ENCODE measurements at regions not wholly inside any gene's neighbourhood (a gene's known extent, or its start where the extent isn't known, plus 50 kb on each side); places are given as distances from the start of the nearest gene placed in this dataset.

- Mint-ChIP-seq H3K36me3 (ENCODE audit: insufficient read depth in 1 of 3, low read depth in 3 of 3) (no peaks in the 10 kb centered on the region), H3K9me3 (no peaks in the 10 kb centered on the region), H3K27ac (no peak overlapping the region), H3K4me3 (no peak overlapping the region), H3K27me3 (ENCODE audit: low read depth) (no peaks in the 10 kb centered on the region), H3K4me1 (peaks cover 2 to 9% of the 10 kb centered on the region in 2 experiments; a peak in 2 of 4 replicates)
- peak; percentile 84 for TF ChIP-seq CTCF (conservative IDR thresholded peaks at IDR 0.05)
- H3K4ac ChIP-seq (ENCODE audit: low read depth, low read length), result no peak overlapping the region
- H4K20me1 ChIP-seq (ENCODE audit: control insufficient read depth, insufficient read depth, insufficient read length), result no peaks in the 10 kb centered on the region
- H3K4me1 ChIP-seq (ENCODE audit: insufficient read depth, low read length), result no peaks in the 10 kb centered on the region; the same call in 1 of the 2 replicates
- H3K18ac ChIP-seq (ENCODE audit: insufficient read length, low read depth, low read length), result no peak overlapping the region
- no peak overlapping the region for H2BK5ac ChIP-seq (ENCODE audit: insufficient read length, low read length)
- no peak overlapping the region for H3K9ac ChIP-seq (ENCODE audit: extremely low read depth, insufficient read length, low read length)
- no peak overlapping the region for H3K4me2 ChIP-seq (ENCODE audit: insufficient read depth, insufficient read length, low read length)
- no peaks in the 10 kb centered on the region for H3K79me2 ChIP-seq (ENCODE audit: insufficient read depth, low read length)
- H3K56ac ChIP-seq (ENCODE audit: insufficient read length, low read depth, low read length), result no peak overlapping the region
- no peaks in the 10 kb centered on the region for H3K23me2 ChIP-seq (ENCODE audit: insufficient read length, low read depth, low read length, poor library complexity, severe bottlenecking)
- H2AFZ ChIP-seq (ENCODE audit: low read length), result no peak overlapping the region
- no peak overlapping the region for H4K5ac ChIP-seq (ENCODE audit: insufficient read length, low read depth, low read length)
- H3K9me3 ChIP-seq (ENCODE audit: control insufficient read depth, low read depth, low read length), result no peaks in the 10 kb centered on the region
- H4K8ac ChIP-seq (replicated peaks; ENCODE audit: insufficient read length, low read depth, low read length), result no peak overlapping the region
- no peak overlapping the region for H3T11ph ChIP-seq (ENCODE audit: low read length)
- no peaks in the 10 kb centered on the region for H3K79me1 ChIP-seq (ENCODE audit: insufficient read depth, low read depth, low read length, poor library complexity, severe bottlenecking)
- no CpG with 5 or more reads among the region's 3 CpGs for WGBS (ENCODE audit: extremely low coverage, insufficient read length, low lambda C conversion rate)
- no peak overlapping the region for H3K23ac ChIP-seq (ENCODE audit: insufficient read length, low read depth, low read length)
- H3K14ac ChIP-seq (ENCODE audit: insufficient read depth, low read length), result no peak overlapping the region
- no peak overlapping the region for H2BK15ac ChIP-seq (ENCODE audit: low read depth, low read length)
- no peak overlapping the region for H2BK12ac ChIP-seq (ENCODE audit: insufficient read length, low read depth, low read length)
- H3K27me3 ChIP-seq (ENCODE audit: insufficient read depth, low read length), result no peaks in the 10 kb centered on the region
- H3K27ac ChIP-seq (ENCODE audit: insufficient read length, low read depth, low read length), result no peak overlapping the region
- H2BK20ac ChIP-seq (ENCODE audit: low read depth, low read length, poor library complexity, severe bottlenecking), result no peak overlapping the region
- H4K91ac ChIP-seq (ENCODE audit: insufficient read length, low read depth, low read length), result no peak overlapping the region
- H2AK5ac ChIP-seq (ENCODE audit: insufficient read length, low read length), result no peak overlapping the region
- H2BK120ac ChIP-seq (ENCODE audit: low read depth, low read length, poor library complexity, severe bottlenecking), result no peak overlapping the region
- DNase-seq, result no peak
Measured at GRCh38 chr7:10412422-10413019, 561.2 kb upstream of the PHF14 start.

Data from H9 (cell line).